NCI-H69 (cell line): ENCODE measurements at regions not wholly inside any gene's neighbourhood (a gene's known extent, or its start where the extent isn't known, plus 50 kb on each side); places are given as distances from the start of the nearest gene placed in this dataset.
"Not testable (repeated sequence)": the region's sequence is repeated elsewhere in the genome, so short reads cannot be mapped to it uniquely, and the experiment has no call there.

ENCODE experiments used
- DNase-seq: peaks from one replicate; lab custom pipeline; 2025; lab: John Stamatoyannopoulos, UW

DNA sequence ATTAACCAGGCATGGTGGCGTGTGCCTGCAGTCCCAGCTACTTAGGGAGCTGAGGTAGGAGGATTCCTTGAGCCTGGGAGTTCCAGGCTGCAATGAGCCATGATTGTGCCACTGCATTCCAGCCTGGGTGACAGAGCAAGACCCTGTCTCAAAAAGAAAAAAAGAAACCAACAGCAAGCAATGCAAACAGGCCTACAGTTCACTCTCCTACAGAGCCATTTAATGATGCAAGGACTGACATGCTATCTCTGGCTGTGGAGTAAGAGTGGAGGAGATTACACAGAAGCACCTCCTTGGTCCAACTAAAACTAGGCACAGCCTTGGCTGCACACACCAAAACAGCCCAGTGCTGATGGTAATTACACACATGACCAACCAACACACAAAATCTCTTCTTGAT is 127.5 kb upstream of the SOD1 start:
- DNase-seq: peak; percentile 78

GRCh38 chr21:31530897-31531705 is 128.4 kb upstream of the SOD1 start:
- DNase-seq: peak; percentile 100

GRCh38 chr21:31530364-31530763 is 129.1 kb upstream of the SOD1 start:
- DNase-seq: peak; percentile 91

DNA sequence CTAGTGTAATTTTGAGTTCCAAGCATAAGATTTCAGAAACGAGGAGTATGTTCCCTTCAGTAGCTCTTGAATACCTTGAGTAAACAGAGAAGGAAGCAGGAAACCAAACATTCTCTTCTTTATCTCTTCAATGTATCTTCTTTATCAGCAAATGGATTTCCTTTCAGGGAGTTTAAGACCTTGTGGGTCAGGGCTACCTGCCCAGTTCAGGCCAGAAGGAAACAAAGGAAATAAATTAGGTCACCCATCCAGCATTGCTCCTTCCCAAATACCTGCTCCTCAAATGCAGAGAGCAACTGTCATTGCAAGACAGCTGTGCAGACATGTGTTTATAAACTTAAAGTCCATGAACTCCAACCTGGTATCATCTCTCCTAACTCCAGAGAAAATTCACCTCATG is 130.1 kb upstream of the SOD1 start:
- DNase-seq: peak; percentile 39

- DNase-seq: peak; percentile 94
These were observed 133.5 kb upstream of the SOD1 start for GRCh38 chr21:31526040-31526439.

GRCh38 chr21:31524140-31524539 is 135.4 kb upstream of the SOD1 start:
- DNase-seq: peak; percentile 69

DNA sequence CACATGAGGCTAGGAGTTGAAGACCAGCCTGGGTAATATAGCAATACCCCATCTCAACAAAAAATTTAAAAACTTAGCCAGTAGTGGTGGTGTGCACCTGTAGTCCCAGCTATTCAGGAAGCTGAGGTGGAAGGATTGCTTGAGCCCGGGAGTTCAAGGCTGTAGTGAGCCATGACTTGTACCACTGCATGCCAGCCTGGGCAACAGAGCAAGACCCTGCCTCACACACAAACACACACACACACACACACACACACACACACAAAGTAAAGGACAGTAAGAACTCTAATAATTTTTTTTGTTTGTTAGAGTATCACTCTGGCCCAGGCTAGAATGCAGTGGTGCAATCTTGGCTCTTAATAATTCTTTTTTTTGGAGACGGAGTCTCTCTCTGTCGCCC is 138.0 kb upstream of the SOD1 start:
- no peak for DNase-seq

DNA sequence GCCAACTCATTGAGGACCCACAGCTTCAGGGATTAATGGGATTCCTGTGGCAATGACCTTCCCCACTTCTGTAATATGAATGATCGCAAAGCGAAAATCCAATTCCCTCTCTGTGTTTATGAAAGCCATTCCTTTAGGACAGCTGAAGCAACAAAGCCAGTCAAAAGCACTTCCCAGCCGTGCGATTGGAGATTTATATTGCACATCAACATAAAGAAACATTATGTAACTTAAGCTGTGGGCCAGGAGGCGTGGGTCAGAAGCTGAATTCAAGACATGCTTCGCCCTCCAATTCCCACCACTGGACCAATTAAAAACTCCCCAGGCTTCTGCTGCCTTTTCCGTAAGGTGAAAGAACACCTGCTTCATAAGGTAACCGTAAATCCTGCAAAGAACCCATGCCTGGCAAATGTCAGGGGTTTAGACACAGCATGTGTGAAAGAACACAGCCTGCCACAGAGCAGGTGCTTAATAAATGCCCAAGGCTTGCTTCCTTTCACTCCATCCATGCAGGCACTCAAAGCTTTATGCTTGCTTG is 138.9 kb upstream of the SOD1 start:
- peak; percentile 98 for DNase-seq

DNA sequence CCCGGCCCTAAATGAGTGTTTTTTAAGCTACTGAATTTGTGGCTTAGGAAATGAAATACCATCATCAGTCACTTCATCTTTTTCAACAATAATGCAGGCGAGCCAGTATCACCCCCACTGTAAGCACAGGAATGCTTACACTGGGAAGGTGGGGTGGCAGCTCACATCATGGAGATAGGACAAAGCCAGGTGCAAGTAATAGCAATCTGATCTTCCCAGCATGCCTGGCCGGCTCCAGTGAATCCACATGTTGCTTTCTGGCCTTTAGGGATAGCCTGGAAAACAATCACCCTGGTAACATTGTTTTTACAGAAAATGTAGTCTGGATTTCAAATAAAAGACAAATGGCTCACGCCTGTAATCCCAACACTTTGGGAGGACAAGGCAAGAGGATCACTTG is 140.9 kb upstream of the SOD1 start:
- DNase-seq: no peak

- no peak for DNase-seq
These were observed 141.7 kb upstream of the SOD1 start for GRCh38 chr21:31517664-31518414.

DNA sequence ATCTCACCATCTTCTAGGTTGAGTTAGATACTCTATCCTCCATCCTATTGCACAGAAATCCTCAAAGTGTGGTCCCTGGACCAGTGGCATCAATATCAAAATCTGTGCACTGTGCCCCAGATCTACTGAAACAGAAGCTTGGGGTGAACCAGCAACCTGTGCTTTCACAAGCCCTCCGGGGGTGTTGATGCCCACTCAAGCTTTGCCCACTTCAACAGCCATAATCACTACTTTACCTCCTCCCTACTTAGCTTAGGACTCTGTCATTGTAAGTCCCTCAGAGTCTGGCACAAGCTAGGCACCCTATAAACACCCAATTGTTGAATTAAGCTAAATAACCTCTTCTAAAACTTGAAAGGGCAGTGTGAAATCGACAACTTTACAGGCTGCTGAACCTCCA is 144.2 kb upstream of the SOD1 start:
- no peak for DNase-seq

DNA sequence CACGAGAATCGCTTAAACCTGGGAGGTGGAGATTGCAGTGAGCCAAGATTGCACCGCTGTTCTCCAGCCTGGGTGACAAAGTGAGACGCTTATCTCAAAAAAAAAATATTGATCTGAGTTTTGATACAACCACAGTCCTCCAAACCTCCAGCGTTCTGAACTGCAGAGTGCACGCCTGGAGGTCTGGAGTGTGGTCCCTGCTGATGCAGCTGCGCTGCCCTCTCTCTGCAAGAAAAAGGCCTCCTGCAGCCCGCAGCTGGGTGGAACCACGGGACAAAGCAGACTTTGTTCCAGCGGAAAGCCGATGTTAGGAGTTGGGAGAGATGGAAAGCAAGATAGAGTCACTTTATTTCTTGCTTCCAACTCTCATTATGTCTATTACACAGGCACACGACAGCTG is 144.9 kb upstream of the SOD1 start:
- peak; percentile 79 for DNase-seq

GRCh38 chr21:31513541-31513940 is 146.0 kb upstream of the SOD1 start:
- DNase-seq: not testable (repeated sequence)

DNA sequence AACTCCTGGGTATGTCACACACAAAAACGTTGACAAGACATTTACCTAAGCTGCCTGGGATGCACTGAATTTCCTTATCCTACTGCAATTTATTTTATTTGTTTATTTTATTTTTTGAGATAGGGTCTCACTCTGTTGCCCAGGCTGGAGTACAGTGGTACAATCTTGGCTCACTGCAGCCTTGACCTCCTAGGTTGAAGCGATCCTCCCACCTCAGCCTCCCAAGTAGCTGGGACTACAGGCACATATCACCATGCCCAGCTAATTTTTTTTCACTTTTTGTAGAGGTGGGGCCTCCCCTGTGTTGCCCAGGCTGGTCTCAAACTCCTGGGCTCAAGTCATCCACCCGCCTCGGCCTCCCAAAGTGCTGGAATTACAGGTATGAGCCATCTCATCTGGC is 147.5 kb upstream of the SOD1 start:
- DNase-seq: not testable (repeated sequence)

DNA sequence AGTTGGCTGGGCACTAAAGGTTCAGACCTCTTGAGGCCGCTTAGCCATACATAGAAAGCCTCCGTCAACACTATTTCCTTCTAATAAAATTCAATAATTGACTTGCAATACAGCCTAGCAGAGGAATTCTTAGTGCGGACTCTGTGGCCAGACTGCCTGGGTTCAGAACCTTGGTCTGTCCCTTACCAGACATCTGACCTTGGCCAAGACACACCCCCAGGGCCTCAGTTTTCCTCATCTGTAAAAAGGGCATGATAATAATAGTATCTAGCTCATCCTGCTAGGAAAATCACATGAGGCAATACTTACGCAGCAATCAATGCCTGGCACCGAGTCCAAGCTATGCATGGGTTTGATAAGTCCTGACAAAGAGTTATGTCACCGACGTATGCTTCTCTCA is 148.2 kb upstream of the SOD1 start:
- DNase-seq: no peak

- DNase-seq: peak; percentile 97
These were observed 150.1 kb upstream of the SOD1 start for GRCh38 chr21:31509194-31510017.

DNA sequence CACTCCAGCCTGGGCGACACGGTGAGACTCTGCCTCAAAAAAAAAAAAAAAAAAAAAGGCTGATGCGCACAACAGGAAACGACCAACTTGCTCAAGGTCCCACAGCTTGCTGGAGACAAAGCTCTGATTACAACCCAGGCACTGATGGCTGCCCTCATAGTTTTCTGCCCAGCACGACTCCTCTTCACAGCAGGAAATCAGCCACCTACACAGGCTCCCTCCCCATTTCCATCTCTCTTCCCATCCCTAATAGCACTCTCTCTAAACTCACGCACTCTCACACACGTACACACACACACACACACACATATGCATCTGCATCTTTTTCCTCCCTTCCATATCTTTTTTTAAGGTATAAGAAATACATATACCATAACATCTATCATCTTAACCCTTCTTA is 153.5 kb upstream of the SOD1 start:
- peak; percentile 90 for DNase-seq

GRCh38 chr21:31503939-31504338 is 155.6 kb upstream of the SOD1 start:
- no peak for DNase-seq

- no peak for DNase-seq
These were observed 156.0 kb upstream of the SOD1 start for GRCh38 chr21:31503467-31503866.

DNA sequence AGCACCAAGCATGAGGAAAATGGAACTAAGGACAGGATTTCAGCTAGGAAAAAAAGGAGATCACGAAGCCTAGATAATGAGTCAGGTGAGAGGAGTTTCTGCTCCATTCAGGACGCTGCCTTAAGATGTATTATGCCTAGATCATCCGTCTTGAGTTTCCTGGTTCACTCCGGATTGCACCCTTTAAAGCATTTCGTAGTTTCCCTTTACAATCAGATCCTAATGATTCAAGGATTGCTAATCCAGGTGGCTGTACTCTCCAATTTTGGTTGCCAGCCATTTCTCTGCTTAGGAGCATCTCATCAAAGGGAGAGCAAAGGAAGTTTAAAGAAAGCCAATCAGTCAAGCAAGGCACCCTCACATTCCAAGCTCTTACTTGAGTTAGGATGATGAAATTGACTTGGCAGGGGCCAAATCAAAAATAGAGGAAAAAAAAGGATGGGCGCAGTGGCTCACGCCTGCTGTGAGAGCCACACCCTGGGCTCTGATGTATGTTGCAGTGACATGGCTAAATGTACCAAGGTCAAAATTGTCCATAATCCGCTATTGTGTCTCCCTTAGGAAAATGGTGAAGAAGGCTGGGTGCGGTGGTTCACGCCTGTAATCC is 156.9 kb upstream of the SOD1 start:
- no peak for DNase-seq

GRCh38 chr21:31501926-31502325 is 157.6 kb upstream of the SOD1 start:
- DNase-seq: no peak

DNA sequence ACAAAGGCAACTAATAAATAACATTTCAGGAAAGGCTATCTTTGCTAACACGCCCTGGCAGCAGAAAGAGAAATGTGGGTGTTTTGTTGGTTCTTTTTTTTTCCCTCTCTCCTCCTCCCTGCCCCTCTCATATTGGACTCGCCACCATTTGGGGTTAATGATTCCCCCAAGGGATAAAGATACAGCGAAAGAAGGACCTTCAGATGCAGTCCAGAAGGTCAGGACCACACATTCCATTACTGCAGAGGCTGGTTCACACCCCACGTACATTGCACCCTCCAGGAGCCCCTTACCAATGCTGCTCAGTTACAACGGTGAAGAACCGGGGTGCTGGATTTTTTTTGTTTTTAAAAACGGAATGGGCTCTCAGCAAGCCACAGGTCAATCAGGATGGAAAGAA is 156.9 kb upstream of the TIAM1 start:
- no peak for DNase-seq
